BJ (cell line): ENCODE measurements at regions not wholly inside any gene's neighbourhood (a gene's known extent, or its start where the extent isn't known, plus 50 kb on each side); places are given as distances from the start of the nearest gene placed in this dataset.

Experiments used
- CTCF ChIA-PET: fragments of 350-600 bp; formaldehyde crosslinking; extraction: SDS; loops from one replicate; lab custom pipeline; 2021; ENCODE audit warnings: antibody characterized with exemption, inconsistent platforms; lab: Yijun Ruan, JAX
- POLR2A ChIA-PET: fragments of 300-600 bp; sonication (Branson Sonifier 250); formaldehyde crosslinking; extraction: SDS; loops from one replicate; lab custom pipeline; 2021; ENCODE audit warnings: antibody characterized with exemption; lab: Charles Lee
- DNase-seq: peaks from one replicate; pipeline ENCODE4 v3.0.0-alpha.2; 2011; ENCODE audit warnings: low read depth
- H3K27me3 ChIP-seq: 2 replicates; pipeline ENCODE4 v1.6.0; 2011; ENCODE audit warnings: low read length; ENCODE audit not compliant: control insufficient read depth, insufficient read depth
- H3K36me3 ChIP-seq: 2 replicates; pipeline ENCODE4 v1.5.1; 2011; ENCODE audit warnings: low read length; ENCODE audit not compliant: control insufficient read depth, insufficient read depth
- H3K4me3 ChIP-seq: 2 replicates; pipeline ENCODE4 v1.5.1; 2011; ENCODE audit warnings: low read depth, mild to moderate bottlenecking, control low read depth, low read length
- CTCF ChIP-seq: IDR thresholded peaks from 2 replicates; pipeline ENCODE4 v1.5.1; 2011; ENCODE audit warnings: low read depth, mild to moderate bottlenecking, control low read depth, inconsistent platforms, low read length, moderate library complexity; ENCODE audit not compliant: insufficient read depth

GRCh38 chr2:147649286-147649685 lies 195.5 kb upstream of the ACVR2A start:
- CTCF ChIA-PET: no interaction called here
- POLR2A ChIA-PET: no interaction called here
- Histone ChIP-seq H3K4me3 (no peak overlapping the region), H3K27me3 (no peaks in the 10 kb centered on the region), H3K36me3 (no peaks in the 10 kb centered on the region)
- no peak for TF ChIP-seq CTCF
- DNase-seq: no peak

GRCh38 chr2:147648471-147648870 lies 196.4 kb upstream of the ACVR2A start:
- no peak for DNase-seq
- H3K27me3 ChIP-seq: no peaks in the 10 kb centered on the region
- no peaks in the 10 kb centered on the region for H3K36me3 ChIP-seq
- TF ChIP-seq CTCF: no peak
- H3K4me3 ChIP-seq: no peak overlapping the region
- ChIA-PET POLR2A (no interaction called here), CTCF (no interaction called here)

- Histone ChIP-seq H3K4me3 (no peak overlapping the region), H3K27me3 (no peaks in the 10 kb centered on the region), H3K36me3 (no peaks in the 10 kb centered on the region)
- CTCF ChIA-PET: no interaction called here
- no peak for TF ChIP-seq CTCF
- POLR2A ChIA-PET: no interaction called here
- no peak for DNase-seq
Observed at GRCh38 chr2:147647816-147648215, 197.0 kb upstream of the ACVR2A start.

GRCh38 chr2:147646818-147647468 lies 197.9 kb upstream of the ACVR2A start:
- CTCF ChIA-PET: no interaction called here

GRCh38 chr2:147644491-147644890 lies 200.3 kb upstream of the ACVR2A start:
- DNase-seq: no peak
- Histone ChIP-seq H3K4me3 (no peak overlapping the region), H3K27me3 (no peaks in the 10 kb centered on the region), H3K36me3 (no peaks in the 10 kb centered on the region)
- POLR2A ChIA-PET: no interaction called here
- CTCF ChIA-PET: no interaction called here
- TF ChIP-seq CTCF: no peak

More at GRCh38 chr2:147646818-147647468, 197.9 kb upstream of the ACVR2A start:
- Histone ChIP-seq H3K36me3 (no peaks in the 10 kb centered on the region), H3K27me3 (no peaks in the 10 kb centered on the region), H3K4me3 (no peak overlapping the region)
- no peak for DNase-seq
- POLR2A ChIA-PET: no interaction called here
- no peak for TF ChIP-seq CTCF
